OCI-LY1 (cell line): ENCODE measurements at regions not wholly inside any gene's neighbourhood (a gene's known extent, or its start where the extent isn't known, plus 50 kb on each side); places are given as distances from the start of the nearest gene placed in this dataset.

Experiments used
- CTCF ChIP-seq: fragments of 200-600 bp; sonication (generic), shearing (Covaris generic); IDR thresholded peaks from 2 replicates; pipeline ENCODE4 v1.5.1; 2017; ENCODE audit warnings: mild to moderate bottlenecking, antibody characterized with exemption, low read length, moderate library complexity, mixed read lengths
- EZH2 ChIP-seq: fragments of 200-600 bp; sonication (generic), shearing (Covaris generic); IDR thresholded peaks from 2 replicates; pipeline ENCODE4 v1.8.0; 2017; ENCODE audit warnings: borderline replicate concordance, mixed run types, mild to moderate bottlenecking, antibody characterized with exemption, low read length, moderate library complexity, mixed read lengths

GRCh38 chrX:714131-714530, 83.5 kb downstream of the SHOX start:
- TF ChIP-seq CTCF (no peak), EZH2 (no peak)
